Ectodermal cell (in vitro differentiated cells): ENCODE measurements at regions not wholly inside any gene's neighbourhood (a gene's known extent, or its start where the extent isn't known, plus 50 kb on each side); places are given as distances from the start of the nearest gene placed in this dataset.

Source experiments
- H3K27ac ChIP-seq: 2 replicates; pipeline ENCODE4 v1.7.0; 2013; ENCODE audit warnings: mild to moderate bottlenecking, low read depth, low read length; ENCODE audit not compliant: insufficient read depth, poor library complexity, severe bottlenecking
- H3K27me3 ChIP-seq: 2 replicates; pipeline ENCODE4 v1.7.0; 2013; ENCODE audit warnings: mild to moderate bottlenecking, low read length; ENCODE audit not compliant: insufficient read depth, control insufficient read depth, poor library complexity, severe bottlenecking
- H3K36me3 ChIP-seq: one replicate; pipeline ENCODE4 v1.7.0; 2013; ENCODE audit warnings: low read length; ENCODE audit not compliant: control insufficient read depth, insufficient read depth
- H3K4me1 ChIP-seq: one replicate; pipeline ENCODE4 v1.7.0; 2013; ENCODE audit warnings: low read length; ENCODE audit not compliant: control insufficient read depth, insufficient read depth
- H3K4me3 ChIP-seq: 2 replicates; pipeline ENCODE4 v1.7.0; 2013; ENCODE audit warnings: low read depth, low read length, control low read depth; ENCODE audit not compliant: insufficient read depth
- H3K9me3 ChIP-seq: 2 replicates; pipeline ENCODE4 v1.7.0; 2013; ENCODE audit warnings: mild to moderate bottlenecking, low read length, moderate library complexity; ENCODE audit not compliant: control insufficient read depth
- WGBS, 2 experiments: methylation state at CpG; one replicate each; pipeline ENCODE4 v1.1.7; 2013; ENCODE audit warnings: missing lambda C conversion rate in 2 of 2; 5-methylcytosine and 5-hydroxymethylcytosine counted together

DNA sequence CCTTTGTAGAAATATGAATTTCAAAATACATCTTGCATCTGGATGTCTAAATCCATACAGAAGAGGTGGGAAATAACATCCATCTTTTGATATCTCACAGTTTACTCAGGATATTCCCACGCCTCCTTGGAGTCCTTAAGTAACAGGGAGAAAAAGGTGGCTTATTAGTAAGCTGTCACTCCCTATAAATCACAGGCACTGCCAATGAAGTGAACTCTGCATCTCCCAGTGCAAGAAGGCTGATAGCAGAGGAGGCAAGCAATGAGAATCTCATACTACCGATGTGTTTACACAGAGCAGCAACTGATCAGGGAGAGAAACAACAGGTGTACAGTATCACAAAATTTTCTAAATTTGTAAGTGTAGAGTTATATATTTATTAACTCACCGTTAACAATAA, 551.8 kb downstream of the NXPH1 start:
- no peak overlapping the region for H3K27ac ChIP-seq
- H3K9me3 ChIP-seq: no peaks in the 10 kb centered on the region
- WGBS, 2 experiments: 92 to 100% methylated on average over 1 to 2 of the region's 3 CpGs
- no peaks in the 10 kb centered on the region for H3K36me3 ChIP-seq
- H3K27me3 ChIP-seq: no peaks in the 10 kb centered on the region
- no peak overlapping the region for H3K4me3 ChIP-seq
- H3K4me1 ChIP-seq: no peaks in the 10 kb centered on the region

DNA sequence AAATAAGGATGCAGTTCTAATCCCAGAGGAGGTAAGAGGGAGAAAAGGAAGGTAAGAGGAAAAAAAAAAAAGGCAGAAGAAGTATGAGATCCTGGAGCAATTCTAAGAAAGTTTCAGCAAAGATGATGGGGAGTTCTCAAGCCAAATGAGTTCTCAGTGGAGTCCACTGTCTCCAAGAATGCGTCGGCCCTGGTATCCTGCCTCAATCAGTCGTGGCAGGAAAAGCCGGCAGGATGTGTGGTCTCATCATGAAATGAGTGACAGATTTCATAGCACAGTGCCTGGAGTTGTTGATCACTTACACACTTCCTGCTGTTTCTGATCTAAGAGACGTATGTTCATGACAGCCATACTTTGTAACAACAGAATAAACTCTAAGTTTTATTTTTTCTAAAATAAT, 554.9 kb downstream of the NXPH1 start:
- H3K4me1 ChIP-seq: no peaks in the 10 kb centered on the region
- no peak overlapping the region for H3K27ac ChIP-seq
- H3K9me3 ChIP-seq: no peaks in the 10 kb centered on the region
- H3K36me3 ChIP-seq: no peaks in the 10 kb centered on the region
- H3K27me3 ChIP-seq: no peaks in the 10 kb centered on the region
- 90 to 93% methylated on average over 5 of the region's 5 CpGs for WGBS, 2 experiments
- H3K4me3 ChIP-seq: no peak overlapping the region

- Histone ChIP-seq H3K4me1 (no peaks in the 10 kb centered on the region), H3K9me3 (no peaks in the 10 kb centered on the region), H3K36me3 (no peaks in the 10 kb centered on the region), H3K4me3 (no peak overlapping the region), H3K27ac (no peak overlapping the region), H3K27me3 (no peaks in the 10 kb centered on the region)
- WGBS, 2 experiments: no CpG with 5 or more reads among the region's 2 CpGs
Measured at GRCh38 chr7:8991159-8991558, 557.8 kb downstream of the NXPH1 start.

GRCh38 chr7:8998762-8999161, 565.4 kb downstream of the NXPH1 start:
- H3K36me3 ChIP-seq: no peaks in the 10 kb centered on the region
- H3K4me3 ChIP-seq: no peak overlapping the region
- WGBS, 2 experiments: 90 to 94% methylated on average over 7 of the region's 7 CpGs
- no peaks in the 10 kb centered on the region for H3K4me1 ChIP-seq
- H3K27ac ChIP-seq: no peak overlapping the region
- no peaks in the 10 kb centered on the region for H3K9me3 ChIP-seq
- H3K27me3 ChIP-seq: no peaks in the 10 kb centered on the region

GRCh38 chr7:9013940-9014339, 580.5 kb downstream of the NXPH1 start:
- H3K27ac ChIP-seq: no peak overlapping the region

GRCh38 chr7:9017286-9017685, 583.9 kb downstream of the NXPH1 start:
- Histone ChIP-seq H3K4me1 (no peaks in the 10 kb centered on the region), H3K4me3 (no peak overlapping the region), H3K27me3 (no peaks in the 10 kb centered on the region), H3K27ac (no peak overlapping the region), H3K9me3 (no peaks in the 10 kb centered on the region), H3K36me3 (no peaks in the 10 kb centered on the region)
- WGBS, 2 experiments: 96 to 98% methylated on average over 7 of the region's 7 CpGs

More at GRCh38 chr7:9013940-9014339, 580.5 kb downstream of the NXPH1 start:
- Histone ChIP-seq H3K9me3 (no peaks in the 10 kb centered on the region), H3K4me3 (no peak overlapping the region), H3K27me3 (no peaks in the 10 kb centered on the region), H3K36me3 (no peaks in the 10 kb centered on the region), H3K4me1 (no peaks in the 10 kb centered on the region)
- WGBS, 2 experiments: 12 to 20% methylated on average over 4 to 5 of the region's 5 CpGs

- H3K9me3 ChIP-seq: no peaks in the 10 kb centered on the region
- no peaks in the 10 kb centered on the region for H3K27me3 ChIP-seq
- no peaks in the 10 kb centered on the region for H3K36me3 ChIP-seq
- H3K27ac ChIP-seq: no peak overlapping the region
- no peak overlapping the region for H3K4me3 ChIP-seq
- 88% methylated on average over 1 of the region's 1 CpG; no CpG with 5 or more reads in 1 of the 2 experiments for WGBS, 2 experiments
- H3K4me1 ChIP-seq: no peaks in the 10 kb centered on the region
Measured at GRCh38 chr7:9022456-9022855, 589.0 kb downstream of the NXPH1 start.

GRCh38 chr7:9023675-9024294, 590.4 kb downstream of the NXPH1 start:
- Histone ChIP-seq H3K27me3 (no peaks in the 10 kb centered on the region), H3K4me3 (no peak overlapping the region), H3K27ac (no peak overlapping the region), H3K9me3 (no peaks in the 10 kb centered on the region), H3K36me3 (no peaks in the 10 kb centered on the region), H3K4me1 (no peaks in the 10 kb centered on the region)
- 94 to 96% methylated on average over 4 to 5 of the region's 5 CpGs for WGBS, 2 experiments

DNA sequence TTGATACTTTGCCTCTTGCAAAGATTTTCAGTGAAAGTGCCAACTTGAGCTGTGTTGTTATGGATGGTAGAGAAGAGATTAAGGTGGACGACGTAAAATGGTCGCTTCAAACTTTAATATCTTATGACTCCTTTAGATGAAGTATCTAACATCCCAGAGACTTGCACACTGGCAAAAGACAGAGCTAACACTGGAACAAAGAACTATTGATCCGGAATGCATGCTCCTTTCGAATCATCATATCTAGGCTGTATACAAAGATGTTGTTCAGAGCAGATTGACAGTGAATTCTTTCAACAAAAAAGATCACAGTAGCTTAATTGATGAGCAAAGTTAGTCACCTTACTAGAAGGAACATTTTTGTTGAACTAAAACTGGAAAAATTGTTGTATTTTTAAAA, 592.7 kb downstream of the NXPH1 start:
- no peaks in the 10 kb centered on the region for H3K4me1 ChIP-seq
- H3K9me3 ChIP-seq: no peaks in the 10 kb centered on the region
- no peaks in the 10 kb centered on the region for H3K36me3 ChIP-seq
- H3K27ac ChIP-seq: no peak overlapping the region
- H3K27me3 ChIP-seq: no peaks in the 10 kb centered on the region
- H3K4me3 ChIP-seq: no peak overlapping the region
- WGBS, 2 experiments: 87 to 98% methylated on average over 5 of the region's 5 CpGs

- Histone ChIP-seq H3K4me3 (no peak overlapping the region), H3K27me3 (no peaks in the 10 kb centered on the region), H3K36me3 (no peaks in the 10 kb centered on the region), H3K4me1 (no peaks in the 10 kb centered on the region), H3K9me3 (no peaks in the 10 kb centered on the region), H3K27ac (no peak overlapping the region)
- 89 to 95% methylated on average over 4 of the region's 4 CpGs for WGBS, 2 experiments
Measured at GRCh38 chr7:9028012-9028411, 594.6 kb downstream of the NXPH1 start.
